Limb (tissue), 2 donors: ENCODE measurements at regions not wholly inside any gene's neighbourhood (a gene's known extent, or its start where the extent isn't known, plus 50 kb on each side); places are given as distances from the start of the nearest gene placed in this dataset.

Experiments
- DNase-seq, 2 donors: peaks; one replicate each; pipeline ENCODE4 v3.0.0-alpha.2; 2016; ENCODE audit errors: extremely low spot score in 2 of 2

- no peak for DNase-seq
These were observed 298.5 kb upstream of the FOXF1 start for GRCh38 chr16:86211800-86212199.

GRCh38 chr16:86212706-86213436 is 297.5 kb upstream of the FOXF1 start:
- no peak for DNase-seq

GRCh38 chr16:86213437-86214205 is 296.7 kb upstream of the FOXF1 start:
- no peak for DNase-seq

GRCh38 chr16:86214326-86215232 is 295.7 kb upstream of the FOXF1 start:
- DNase-seq: no peak

GRCh38 chr16:86215233-86215978 is 294.9 kb upstream of the FOXF1 start:
- DNase-seq: no peak

GRCh38 chr16:86215979-86216585 is 294.2 kb upstream of the FOXF1 start:
- DNase-seq: no peak

GRCh38 chr16:86216591-86216990 is 293.7 kb upstream of the FOXF1 start:
- DNase-seq: no peak

- DNase-seq: no peak
These were observed 293.1 kb upstream of the FOXF1 start for GRCh38 chr16:86217001-86217890.

- no peak for DNase-seq
These were observed 292.4 kb upstream of the FOXF1 start for GRCh38 chr16:86217891-86218270.

GRCh38 chr16:86218479-86219170 is 291.7 kb upstream of the FOXF1 start:
- no peak for DNase-seq

GRCh38 chr16:86219655-86220445 is 290.5 kb upstream of the FOXF1 start:
- DNase-seq: no peak

- no peak for DNase-seq
These were observed 289.8 kb upstream of the FOXF1 start for GRCh38 chr16:86220561-86220960.

GRCh38 chr16:86221085-86221484 is 289.2 kb upstream of the FOXF1 start:
- no peak for DNase-seq

GRCh38 chr16:86222547-86222946 is 287.8 kb upstream of the FOXF1 start:
- DNase-seq: no peak

GRCh38 chr16:86222965-86223551 is 287.3 kb upstream of the FOXF1 start:
- DNase-seq: no peak

- no peak for DNase-seq
These were observed 286.2 kb upstream of the FOXF1 start for GRCh38 chr16:86224126-86224525.

GRCh38 chr16:86224629-86225028 is 285.7 kb upstream of the FOXF1 start:
- DNase-seq: no peak

- no peak for DNase-seq
These were observed 284.4 kb upstream of the FOXF1 start for GRCh38 chr16:86225905-86226371.
